NCI-H146 (cell line): ENCODE measurements at regions not wholly inside any gene's neighbourhood (a gene's known extent, or its start where the extent isn't known, plus 50 kb on each side); places are given as distances from the start of the nearest gene placed in this dataset.
"Not testable (repeated sequence)": the region's sequence is repeated elsewhere in the genome, so short reads cannot be mapped to it uniquely, and the experiment has no call there.

Source experiments
- DNase-seq: peaks from one replicate; lab custom pipeline; 2025; lab: John Stamatoyannopoulos, UW

GRCh38 chr10:34957531-34957930 lies 132.6 kb downstream of the CUL2 start:
- DNase-seq: no peak

GRCh38 chr10:34956756-34957155 lies 133.4 kb downstream of the CUL2 start:
- no peak for DNase-seq

GRCh38 chr10:34955391-34955790 lies 134.8 kb downstream of the CUL2 start:
- DNase-seq: no peak

- DNase-seq: no peak
Measured at GRCh38 chr10:34954142-34954541, 136.0 kb downstream of the CUL2 start.

GRCh38 chr10:34951263-34951887 lies 136.3 kb upstream of the PARD3 start:
- DNase-seq: not testable (repeated sequence)

GRCh38 chr10:34945951-34946522 lies 130.9 kb upstream of the PARD3 start:
- not testable (repeated sequence) for DNase-seq

- no peak for DNase-seq
Measured at GRCh38 chr10:34941471-34942357, 126.6 kb upstream of the PARD3 start.

GRCh38 chr10:34940436-34940835 lies 125.3 kb upstream of the PARD3 start:
- DNase-seq: no peak

- DNase-seq: no peak
Measured at GRCh38 chr10:34938399-34938670, 123.2 kb upstream of the PARD3 start.

- not testable (repeated sequence) for DNase-seq
Measured at GRCh38 chr10:34937643-34938398, 122.7 kb upstream of the PARD3 start.

- no peak for DNase-seq
Measured at GRCh38 chr10:34936061-34936460, 121.0 kb upstream of the PARD3 start.

- no peak for DNase-seq
Measured at GRCh38 chr10:34933676-34934075, 118.6 kb upstream of the PARD3 start.

GRCh38 chr10:34932235-34932634 lies 117.1 kb upstream of the PARD3 start:
- no peak for DNase-seq

GRCh38 chr10:34931216-34931615 lies 116.1 kb upstream of the PARD3 start:
- peak; percentile 9 for DNase-seq

- DNase-seq: no peak
Measured at GRCh38 chr10:34922138-34922537, 107.0 kb upstream of the PARD3 start.

- DNase-seq: no peak
Measured at GRCh38 chr10:34920578-34920977, 105.5 kb upstream of the PARD3 start.

GRCh38 chr10:34918776-34919315 lies 103.8 kb upstream of the PARD3 start:
- DNase-seq: peak; percentile 47

- peak; percentile 58 for DNase-seq
Measured at GRCh38 chr10:34918060-34918775, 103.1 kb upstream of the PARD3 start.

- DNase-seq: no peak
Measured at GRCh38 chr10:34916314-34916713, 101.2 kb upstream of the PARD3 start.

GRCh38 chr10:34912771-34913170 lies 97.7 kb upstream of the PARD3 start:
- no peak for DNase-seq

GRCh38 chr10:34911661-34912205 lies 96.6 kb upstream of the PARD3 start:
- no peak for DNase-seq
